NT2/D1 (cell line): ENCODE measurements at regions not wholly inside any gene's neighbourhood (a gene's known extent, or its start where the extent isn't known, plus 50 kb on each side); places are given as distances from the start of the nearest gene placed in this dataset.

Experiments
- DNase-seq: peaks from one replicate; pipeline ENCODE4 v3.0.0-alpha.2; 2011; ENCODE audit warnings: low read depth, low spot score
- H3K27me3 ChIP-seq: 2 replicates; pipeline ENCODE4 v1.6.0; 2011; ENCODE audit warnings: mild to moderate bottlenecking; ENCODE audit not compliant: insufficient read length, insufficient read depth
- H3K36me3 ChIP-seq: 2 replicates; pipeline ENCODE4 v1.6.1; 2011; ENCODE audit warnings: mild to moderate bottlenecking, low read length, mixed read lengths; ENCODE audit not compliant: insufficient read depth, insufficient read length
- H3K4me1 ChIP-seq: 2 replicates; pipeline ENCODE4 v1.5.1; 2011; ENCODE audit not compliant: insufficient read depth, insufficient read length
- H3K4me3 ChIP-seq: 2 replicates; pipeline ENCODE4 v1.5.1; 2011; ENCODE audit warnings: low read depth; ENCODE audit not compliant: insufficient read length
- H3K9ac ChIP-seq: 2 replicates; pipeline ENCODE4 v1.6.0; 2011; ENCODE audit warnings: low read depth; ENCODE audit not compliant: insufficient read length
- H3K9me3 ChIP-seq: 2 replicates; pipeline ENCODE4 v1.5.1; 2011; ENCODE audit warnings: mild to moderate bottlenecking, low read length; ENCODE audit not compliant: insufficient read depth
- SUZ12 ChIP-seq: IDR thresholded peaks from 2 replicates; pipeline ENCODE4 v1.6.1; 2011; ENCODE audit not compliant: insufficient read length, insufficient read depth; ENCODE audit errors: extremely low read depth
- YY1 ChIP-seq: IDR thresholded peaks from 2 replicates; pipeline ENCODE4 v1.6.1; 2011; ENCODE audit not compliant: insufficient read length, insufficient read depth
- ZNF274 ChIP-seq: IDR thresholded peaks from 2 replicates; pipeline ENCODE4 v1.6.1; 2011; ENCODE audit warnings: mild to moderate bottlenecking, low read depth, low read length

DNA sequence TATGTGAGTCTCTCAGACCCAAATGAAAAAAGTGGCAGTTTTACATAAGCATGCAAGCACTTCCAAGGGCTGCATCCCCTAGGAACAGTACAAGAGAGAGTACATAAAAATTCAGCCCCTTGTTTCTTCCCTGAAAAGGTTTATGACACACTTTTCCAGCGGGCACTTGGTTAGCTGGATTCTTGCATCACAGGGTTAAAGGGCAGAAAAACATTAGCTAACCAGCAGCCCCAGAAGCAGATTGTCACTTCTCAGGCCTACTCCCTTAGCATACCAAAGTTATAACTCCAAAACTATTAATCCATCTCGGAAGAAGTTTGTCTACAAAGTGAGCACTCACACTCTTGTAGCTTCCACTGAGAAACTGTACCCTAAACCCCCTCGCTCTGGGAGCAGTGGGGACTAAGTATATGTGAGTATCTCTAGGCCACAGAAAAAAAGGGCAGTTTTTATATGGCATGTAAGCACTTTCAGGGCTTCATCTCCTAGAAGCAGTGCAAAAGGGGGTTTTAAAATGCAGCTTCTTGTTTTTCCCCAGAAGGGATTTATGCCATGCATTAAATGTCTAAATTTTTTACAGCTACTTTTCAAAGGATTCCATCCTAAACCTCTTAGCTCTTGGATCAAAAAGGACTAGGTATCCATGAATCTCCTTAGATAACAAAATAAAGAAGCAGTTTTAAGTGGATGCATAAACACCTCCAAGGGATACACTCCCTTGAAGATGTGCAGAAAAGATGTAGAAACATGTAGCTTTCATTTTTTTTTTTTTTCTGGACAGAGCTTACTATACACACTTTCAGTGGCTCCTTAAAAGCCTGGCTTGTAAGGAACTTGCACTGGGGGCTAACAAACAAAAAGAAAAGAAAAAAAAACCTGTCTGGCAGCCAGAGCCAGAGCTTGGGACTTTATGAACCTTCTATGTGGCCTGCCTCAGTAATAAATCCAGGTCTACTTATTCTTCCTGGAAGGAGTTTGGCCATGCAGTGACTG is 956.7 kb downstream of the CCSER2 start:
- TF ChIP-seq SUZ12 (no peak), YY1 (no peak), ZNF274 (no peak)
- no peaks in the 10 kb centered on the region for H3K27me3 ChIP-seq
- no peaks in the 10 kb centered on the region for H3K9me3 ChIP-seq
- H3K4me3 ChIP-seq = no peak overlapping the region
- no peak overlapping the region for H3K9ac ChIP-seq
- no peaks in the 10 kb centered on the region for H3K36me3 ChIP-seq
- DNase-seq = no peak
- H3K4me1 ChIP-seq = no peaks in the 10 kb centered on the region

DNA sequence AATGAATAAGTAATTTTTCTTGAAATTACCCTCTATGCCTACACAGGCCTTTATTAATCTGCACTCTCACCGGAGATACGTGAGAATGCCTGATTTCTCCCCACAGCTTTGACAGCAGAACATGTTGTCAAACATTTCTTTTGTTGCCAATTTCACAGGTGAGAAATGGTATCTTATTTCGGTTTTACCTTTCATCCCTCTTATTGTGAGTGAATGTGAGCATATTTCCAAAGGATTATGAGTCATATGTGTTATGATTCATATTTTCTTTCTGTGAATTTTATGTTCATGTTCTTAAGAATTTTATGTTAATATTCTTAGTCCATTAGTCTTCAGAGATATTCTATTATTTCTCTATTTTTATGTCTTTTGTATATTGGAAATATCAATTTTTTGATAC is 965.1 kb downstream of the CCSER2 start:
- Histone ChIP-seq H3K4me3 (no peak overlapping the region), H3K9me3 (no peaks in the 10 kb centered on the region), H3K9ac (no peak overlapping the region), H3K36me3 (no peaks in the 10 kb centered on the region), H3K4me1 (no peaks in the 10 kb centered on the region), H3K27me3 (no peaks in the 10 kb centered on the region)
- no peak for DNase-seq
- TF ChIP-seq SUZ12 = no peak

DNA sequence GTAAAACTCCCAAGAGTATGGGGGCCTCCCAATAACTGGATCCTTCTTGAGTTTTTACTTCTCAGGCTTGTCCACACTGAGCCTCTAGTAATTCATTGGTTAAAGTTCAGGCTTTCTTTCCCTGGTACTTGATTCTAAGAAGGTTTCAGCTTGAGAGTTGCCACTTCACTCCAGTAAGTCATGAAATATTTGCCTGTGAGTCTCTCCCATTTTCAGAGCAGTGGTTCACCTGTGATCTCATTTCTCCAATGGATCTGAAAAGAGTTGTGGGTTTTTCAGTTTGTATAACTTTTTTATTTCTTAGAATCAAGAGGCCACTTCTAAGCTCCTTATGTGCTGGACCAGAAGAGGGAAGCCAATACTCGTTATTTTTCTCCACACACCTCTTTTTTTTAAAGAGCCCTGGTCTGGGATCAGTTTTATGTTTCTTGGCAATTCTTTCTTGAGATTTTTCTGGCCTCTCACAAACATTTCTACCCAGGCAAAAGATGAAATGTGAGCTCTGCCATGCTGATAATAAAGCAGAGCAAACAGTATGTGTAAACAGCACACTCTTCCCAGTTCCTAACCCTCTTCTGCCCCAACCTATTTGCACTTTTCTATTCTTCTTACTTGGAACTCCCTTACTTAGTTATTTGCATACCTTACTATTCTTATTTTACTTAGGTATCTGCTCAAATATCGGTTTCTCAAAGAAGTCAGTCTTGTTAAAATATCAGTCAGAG is 983.4 kb downstream of the CCSER2 start:
- Histone ChIP-seq H3K4me3 (no peak overlapping the region), H3K36me3 (no peaks in the 10 kb centered on the region), H3K9ac (no peak overlapping the region), H3K4me1 (no peaks in the 10 kb centered on the region), H3K27me3 (no peaks in the 10 kb centered on the region), H3K9me3 (no peaks in the 10 kb centered on the region)
- DNase-seq = no peak
- TF ChIP-seq YY1 (no peak), SUZ12 (no peak), ZNF274 (no peak)

DNA sequence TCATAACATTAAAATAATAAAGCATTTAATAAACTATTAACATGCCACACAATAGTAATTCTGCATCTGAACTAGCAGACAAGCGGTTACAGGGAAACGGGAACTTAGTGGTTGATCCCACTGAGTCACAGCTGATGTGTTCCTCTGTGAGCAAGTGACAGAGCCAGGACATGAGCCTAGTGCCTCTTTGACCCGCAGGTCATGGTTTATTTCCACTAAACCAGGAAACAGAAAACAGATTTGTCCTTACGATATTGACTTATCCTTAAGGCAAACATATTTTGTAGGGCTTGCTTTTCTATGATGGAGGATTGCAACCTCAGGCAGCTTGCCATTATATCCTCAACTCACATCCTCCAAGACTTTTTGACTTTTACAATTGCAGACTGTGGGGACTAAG is 987.3 kb downstream of the CCSER2 start:
- DNase-seq = no peak
- Histone ChIP-seq H3K27me3 (no peaks in the 10 kb centered on the region), H3K9me3 (no peaks in the 10 kb centered on the region), H3K9ac (no peak overlapping the region), H3K4me3 (no peak overlapping the region), H3K4me1 (no peaks in the 10 kb centered on the region), H3K36me3 (no peaks in the 10 kb centered on the region)
- no peak for TF ChIP-seq ZNF274
- no peak for TF ChIP-seq SUZ12
- TF ChIP-seq YY1 = no peak

DNA sequence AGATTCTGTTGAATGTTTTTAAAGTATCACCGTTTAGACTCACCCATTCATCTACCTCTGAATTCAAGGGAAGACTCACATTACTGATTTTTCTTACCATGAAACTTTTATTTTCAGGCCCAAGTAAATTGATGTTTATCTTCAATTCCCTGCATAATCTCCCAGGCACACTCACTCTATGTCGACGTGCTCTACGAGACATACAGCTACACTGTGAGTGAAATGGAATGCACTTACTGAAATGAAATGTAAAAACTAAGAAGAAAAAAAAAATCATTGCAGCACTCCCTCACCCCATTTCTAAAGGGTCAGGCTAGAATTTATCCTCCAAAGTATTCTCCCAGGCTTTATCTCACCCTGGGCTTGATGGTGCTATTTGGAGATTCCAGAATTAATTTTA is 987.9 kb downstream of the CCSER2 start:
- no peaks in the 10 kb centered on the region for H3K27me3 ChIP-seq
- TF ChIP-seq YY1 = no peak
- no peak for TF ChIP-seq SUZ12
- TF ChIP-seq ZNF274 = no peak
- no peak for DNase-seq
- H3K36me3 ChIP-seq = no peaks in the 10 kb centered on the region
- H3K4me1 ChIP-seq = no peaks in the 10 kb centered on the region
- H3K4me3 ChIP-seq = no peak overlapping the region
- H3K9me3 ChIP-seq = no peaks in the 10 kb centered on the region
- no peak overlapping the region for H3K9ac ChIP-seq

DNA sequence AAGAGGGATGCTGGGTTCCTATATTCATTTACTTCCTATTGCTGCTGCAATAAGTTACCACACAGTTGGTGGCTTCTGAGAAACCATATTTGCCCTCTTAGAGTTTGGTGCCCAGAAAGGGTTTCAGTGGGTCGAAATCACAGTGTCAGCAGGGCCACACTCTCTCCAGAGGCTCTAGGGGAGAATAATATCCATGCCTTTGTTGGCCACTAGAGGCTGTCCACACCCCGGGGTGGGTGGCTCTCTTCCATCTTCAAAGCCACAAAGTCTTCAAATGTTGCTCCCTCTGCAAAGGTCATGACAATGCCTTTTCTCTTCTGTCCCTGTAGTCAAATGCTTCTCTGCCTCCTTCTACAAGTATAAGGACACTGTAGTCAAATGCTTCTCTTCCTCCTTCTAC is 989.4 kb downstream of the CCSER2 start:
- TF ChIP-seq ZNF274 (no peak), SUZ12 (no peak), YY1 (no peak)
- DNase-seq = no peak
- Histone ChIP-seq H3K27me3 (no peaks in the 10 kb centered on the region), H3K4me1 (no peaks in the 10 kb centered on the region), H3K4me3 (no peak overlapping the region), H3K36me3 (no peaks in the 10 kb centered on the region), H3K9ac (no peak overlapping the region), H3K9me3 (no peaks in the 10 kb centered on the region)
